ENCODE measurements at regions not wholly inside any gene's neighbourhood (a gene's known extent, or its start where the extent isn't known, plus 50 kb on each side); places are given as distances from the start of the nearest gene placed in this dataset.

GRCh38 chr1:73635021-73635420, 563.0 kb downstream of the LRRIQ3 start:
- DNase-seq: no peak

GRCh38 chr1:73627723-73628122, 570.3 kb downstream of the LRRIQ3 start:
- no peak for DNase-seq

GRCh38 chr1:73626326-73626725, 571.6 kb downstream of the LRRIQ3 start:
- DNase-seq: no peak

GRCh38 chr1:73623946-73624345, 574.0 kb downstream of the LRRIQ3 start:
- no peak for DNase-seq

GRCh38 chr1:73617145-73617544, 580.8 kb downstream of the LRRIQ3 start:
- no peak for DNase-seq

- no peak for DNase-seq
Measured at GRCh38 chr1:73611681-73612080, 586.3 kb downstream of the LRRIQ3 start.

GRCh38 chr1:73604739-73605138, 593.2 kb downstream of the LRRIQ3 start:
- DNase-seq: no peak

- DNase-seq: no peak
Measured at GRCh38 chr1:73604211-73604610, 593.8 kb downstream of the LRRIQ3 start.

- DNase-seq: no peak
Measured at GRCh38 chr1:73593804-73594203, 604.2 kb downstream of the LRRIQ3 start.

GRCh38 chr1:73593364-73593763, 604.6 kb downstream of the LRRIQ3 start:
- DNase-seq: no peak

- no peak for DNase-seq
Measured at GRCh38 chr1:73587080-73587479, 610.9 kb downstream of the LRRIQ3 start.

GRCh38 chr1:73577206-73577605, 620.8 kb downstream of the LRRIQ3 start:
- DNase-seq: no peak

GRCh38 chr1:73576083-73576482, 621.9 kb downstream of the LRRIQ3 start:
- no peak for DNase-seq

GRCh38 chr1:73564294-73564693, 633.7 kb downstream of the LRRIQ3 start:
- DNase-seq: no peak

GRCh38 chr1:73556270-73556669, 641.7 kb downstream of the LRRIQ3 start:
- DNase-seq: no peak

GRCh38 chr1:73537400-73537799, 660.6 kb downstream of the LRRIQ3 start:
- DNase-seq: no peak

- DNase-seq: no peak
Measured at GRCh38 chr1:73517603-73518191, 680.3 kb downstream of the LRRIQ3 start.

GRCh38 chr1:73516451-73516850, 681.5 kb downstream of the LRRIQ3 start:
- no peak for DNase-seq

GRCh38 chr1:73511038-73511437, 686.9 kb downstream of the LRRIQ3 start:
- no peak for DNase-seq

GRCh38 chr1:73500154-73500553, 697.8 kb downstream of the LRRIQ3 start:
- DNase-seq: no peak

- DNase-seq: no peak
Measured at GRCh38 chr1:73499671-73500070, 698.3 kb downstream of the LRRIQ3 start.

GRCh38 chr1:73491621-73492020, 706.4 kb downstream of the LRRIQ3 start:
- DNase-seq: no peak

GRCh38 chr1:73475316-73475870, 722.6 kb downstream of the LRRIQ3 start:
- no peak for DNase-seq

- no peak for DNase-seq
Measured at GRCh38 chr1:73472810-73473209, 725.2 kb downstream of the LRRIQ3 start.

GRCh38 chr1:73467731-73468130, 730.2 kb downstream of the LRRIQ3 start:
- DNase-seq: no peak

All from NCI-H1694 (cell line).